ENCODE measurements at regions not wholly inside any gene's neighbourhood (a gene's known extent, or its start where the extent isn't known, plus 50 kb on each side); places are given as distances from the start of the nearest gene placed in this dataset.

DNA sequence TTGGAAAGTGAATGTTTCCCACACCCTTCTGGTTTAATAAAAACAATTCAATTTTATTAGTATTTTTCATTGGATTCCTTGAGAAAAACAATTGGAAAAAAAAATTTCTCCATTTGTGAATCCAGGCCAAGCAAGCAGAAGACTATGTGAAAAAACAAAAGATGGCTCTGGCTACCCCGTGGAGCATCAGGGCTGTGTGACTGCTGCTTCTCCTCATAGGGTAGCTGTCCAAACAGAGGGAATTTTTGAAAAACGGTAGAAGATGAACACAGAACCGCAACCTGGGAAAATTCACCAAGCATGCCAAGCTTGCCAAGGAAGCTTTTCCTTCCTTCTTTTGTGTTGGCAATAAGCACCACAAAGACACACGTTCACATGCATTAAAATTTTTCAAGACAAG, 71.3 kb upstream of the ACVR2A start:
- Histone ChIP-seq H3K27me3 (no peaks in the 10 kb centered on the region), H3K27ac (no peak overlapping the region), H3K9me3 (replicated peaks in 1 of 3) (no peaks in the 10 kb centered on the region), H3K4me1 (replicated peaks in 1 of 2) (no peaks in the 10 kb centered on the region), H3K36me3 (replicated peaks in 1 of 2) (no peaks in the 10 kb centered on the region), H3K4me3 (no peak overlapping the region)
- intact Hi-C loops (cut with DNase I) = no loop called here
- TF ChIP-seq, protein P1, sequence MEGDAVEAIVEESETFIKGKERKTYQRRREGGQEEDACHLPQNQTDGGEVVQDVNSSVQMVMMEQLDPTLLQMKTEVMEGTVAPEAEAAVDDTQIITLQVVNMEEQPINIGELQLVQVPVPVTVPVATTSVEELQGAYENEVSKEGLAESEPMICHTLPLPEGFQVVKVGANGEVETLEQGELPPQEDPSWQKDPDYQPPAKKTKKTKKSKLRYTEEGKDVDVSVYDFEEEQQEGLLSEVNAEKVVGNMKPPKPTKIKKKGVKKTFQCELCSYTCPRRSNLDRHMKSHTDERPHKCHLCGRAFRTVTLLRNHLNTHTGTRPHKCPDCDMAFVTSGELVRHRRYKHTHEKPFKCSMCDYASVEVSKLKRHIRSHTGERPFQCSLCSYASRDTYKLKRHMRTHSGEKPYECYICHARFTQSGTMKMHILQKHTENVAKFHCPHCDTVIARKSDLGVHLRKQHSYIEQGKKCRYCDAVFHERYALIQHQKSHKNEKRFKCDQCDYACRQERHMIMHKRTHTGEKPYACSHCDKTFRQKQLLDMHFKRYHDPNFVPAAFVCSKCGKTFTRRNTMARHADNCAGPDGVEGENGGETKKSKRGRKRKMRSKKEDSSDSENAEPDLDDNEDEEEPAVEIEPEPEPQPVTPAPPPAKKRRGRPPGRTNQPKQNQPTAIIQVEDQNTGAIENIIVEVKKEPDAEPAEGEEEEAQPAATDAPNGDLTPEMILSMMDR (IDR thresholded peaks at IDR 0.05) = no peak
- TF ChIP-seq POLR2A (IDR thresholded peaks at IDR 0.05) = no peak
- no peak for DNase-seq
- WGBS, 4 donors = 48 to 64% (median 57%) methylated on average over 4 of the region's 4 CpGs

DNA sequence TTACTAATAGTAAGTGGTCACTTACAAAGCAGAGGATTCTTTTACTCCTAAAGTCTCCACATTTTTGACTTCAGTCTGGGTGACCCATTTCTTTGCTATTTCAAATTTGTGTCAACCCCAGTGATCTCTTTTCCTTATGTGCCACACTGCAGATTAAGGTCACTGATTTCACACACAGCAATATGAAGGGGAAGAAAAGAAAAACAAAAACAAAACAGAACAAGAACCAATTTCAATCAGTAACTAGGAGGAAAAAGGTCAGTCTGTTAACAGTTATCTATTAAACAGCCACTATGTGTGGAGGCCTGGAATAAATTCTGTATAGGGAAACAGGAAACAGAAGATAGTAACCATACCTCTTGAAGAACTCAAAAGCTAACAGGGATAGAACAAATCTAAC, 72.0 kb upstream of the ACVR2A start:
- H3K36me3 ChIP-seq (replicated peaks in 1 of 2) = no peaks in the 10 kb centered on the region
- no peaks in the 10 kb centered on the region for H3K4me1 ChIP-seq (replicated peaks in 1 of 2)
- H3K27ac ChIP-seq = no peak overlapping the region
- H3K4me3 ChIP-seq = no peak overlapping the region
- no peaks in the 10 kb centered on the region for H3K27me3 ChIP-seq
- TF ChIP-seq, protein P1 (IDR thresholded peaks at IDR 0.05) = no peak
- TF ChIP-seq POLR2A (IDR thresholded peaks at IDR 0.05) = no peak
- H3K9me3 ChIP-seq (replicated peaks in 1 of 3) = no peaks in the 10 kb centered on the region
- DNase-seq = no peak
- intact Hi-C loops (cut with DNase I) = no loop called here

GRCh38 chr2:147763861-147764260, 81.0 kb upstream of the ACVR2A start:
- H3K27ac ChIP-seq = no peak overlapping the region
- H3K9me3 ChIP-seq (replicated peaks in 1 of 3) = no peaks in the 10 kb centered on the region
- H3K4me1 ChIP-seq (replicated peaks in 1 of 2) = no peaks in the 10 kb centered on the region
- no peaks in the 10 kb centered on the region for H3K36me3 ChIP-seq (replicated peaks in 1 of 2)
- no peak overlapping the region for H3K4me3 ChIP-seq
- DNase-seq = no peak
- H3K27me3 ChIP-seq = no peaks in the 10 kb centered on the region
- no peak for TF ChIP-seq POLR2A (IDR thresholded peaks at IDR 0.05)
- TF ChIP-seq, protein P1 (IDR thresholded peaks at IDR 0.05) = no peak
- intact Hi-C loops (cut with DNase I) = no loop called here

- H3K4me1 ChIP-seq (replicated peaks in 1 of 2) = no peaks in the 10 kb centered on the region
- H3K27ac ChIP-seq = no peak overlapping the region
- H3K36me3 ChIP-seq (replicated peaks in 1 of 2) = no peaks in the 10 kb centered on the region
- intact Hi-C loops (cut with DNase I) = no loop called here
- H3K9me3 ChIP-seq (replicated peaks in 1 of 3) = no peaks in the 10 kb centered on the region
- H3K4me3 ChIP-seq = no peak overlapping the region
- TF ChIP-seq, protein P1 (IDR thresholded peaks at IDR 0.05) = no peak
- no peak for TF ChIP-seq POLR2A (IDR thresholded peaks at IDR 0.05)
- DNase-seq = no peak
- 60 to 66% (median 62%) methylated on average over 2 of the region's 2 CpGs for WGBS, 4 donors
- H3K27me3 ChIP-seq = no peaks in the 10 kb centered on the region
These were observed 83.8 kb upstream of the ACVR2A start for GRCh38 chr2:147760984-147761383.
